HL-60 (cell line): ENCODE measurements at regions not wholly inside any gene's neighbourhood (a gene's known extent, or its start where the extent isn't known, plus 50 kb on each side); places are given as distances from the start of the nearest gene placed in this dataset.

ENCODE experiments used
- DNase-seq, 2 experiments: peaks; one replicate each; pipeline ENCODE4 v3.0.0-alpha.2; 2010 to 2020; ENCODE audit warnings: low read depth in 1 of 2, low spot score in 1 of 2
- H3K27ac ChIP-seq: fragments of 250-450 bp; sonication (Bioruptor Pico); replicated peaks from 2 replicates; pipeline ENCODE4 v1.5.1; 2020; ENCODE audit warnings: mild to moderate bottlenecking, moderate library complexity
- H3K27me3 ChIP-seq: fragments of 250-450 bp; sonication (Bioruptor Pico); 2 replicates; pipeline ENCODE4 v1.5.1; 2021; ENCODE audit warnings: mild to moderate bottlenecking, moderate library complexity; ENCODE audit not compliant: insufficient read depth, poor library complexity, severe bottlenecking
- H3K4me3 ChIP-seq: replicated peaks from 2 replicates; pipeline ENCODE4 v1.5.1; 2011; ENCODE audit warnings: mild to moderate bottlenecking, control low read depth, low read length; ENCODE audit not compliant: insufficient read depth
- GABPA ChIP-seq: IDR thresholded peaks from 2 replicates; pipeline ENCODE4 v1.6.1; 2012; ENCODE audit warnings: low read depth
- POLR2AphosphoS5 ChIP-seq: IDR thresholded peaks from 2 replicates; pipeline ENCODE4 v1.6.1; 2012; ENCODE audit warnings: low read depth
- SPI1 ChIP-seq: IDR thresholded peaks from 2 replicates; pipeline ENCODE4 v1.6.1; 2012; ENCODE audit warnings: low read depth, mild to moderate bottlenecking, borderline replicate concordance
- TF ChIP-seq, protein P1 (sequence below): IDR thresholded peaks from one replicate; pipeline ENCODE4 v1.5.1; 2011; ENCODE audit warnings: low read length, control low read depth, inconsistent platforms; ENCODE audit not compliant: insufficient read depth
- TF ChIP-seq, protein P2 (sequence below): IDR thresholded peaks from 2 replicates; pipeline ENCODE4 v1.6.1; 2012; ENCODE audit warnings: low read depth; ENCODE audit not compliant: insufficient replicate concordance

GRCh38 chr9:28293369-28294090, 720.2 kb upstream of the C9orf72 start:
- no peak for DNase-seq
- Histone ChIP-seq H3K27me3 (no peaks in the 10 kb centered on the region), H3K4me3 (no peak overlapping the region), H3K27ac (no peak overlapping the region)
- TF ChIP-seq GABPA (no peak), POLR2AphosphoS5 (no peak), SPI1 (no peak)
- TF ChIP-seq, protein P1, sequence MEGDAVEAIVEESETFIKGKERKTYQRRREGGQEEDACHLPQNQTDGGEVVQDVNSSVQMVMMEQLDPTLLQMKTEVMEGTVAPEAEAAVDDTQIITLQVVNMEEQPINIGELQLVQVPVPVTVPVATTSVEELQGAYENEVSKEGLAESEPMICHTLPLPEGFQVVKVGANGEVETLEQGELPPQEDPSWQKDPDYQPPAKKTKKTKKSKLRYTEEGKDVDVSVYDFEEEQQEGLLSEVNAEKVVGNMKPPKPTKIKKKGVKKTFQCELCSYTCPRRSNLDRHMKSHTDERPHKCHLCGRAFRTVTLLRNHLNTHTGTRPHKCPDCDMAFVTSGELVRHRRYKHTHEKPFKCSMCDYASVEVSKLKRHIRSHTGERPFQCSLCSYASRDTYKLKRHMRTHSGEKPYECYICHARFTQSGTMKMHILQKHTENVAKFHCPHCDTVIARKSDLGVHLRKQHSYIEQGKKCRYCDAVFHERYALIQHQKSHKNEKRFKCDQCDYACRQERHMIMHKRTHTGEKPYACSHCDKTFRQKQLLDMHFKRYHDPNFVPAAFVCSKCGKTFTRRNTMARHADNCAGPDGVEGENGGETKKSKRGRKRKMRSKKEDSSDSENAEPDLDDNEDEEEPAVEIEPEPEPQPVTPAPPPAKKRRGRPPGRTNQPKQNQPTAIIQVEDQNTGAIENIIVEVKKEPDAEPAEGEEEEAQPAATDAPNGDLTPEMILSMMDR: no peak
- TF ChIP-seq, protein P2, sequence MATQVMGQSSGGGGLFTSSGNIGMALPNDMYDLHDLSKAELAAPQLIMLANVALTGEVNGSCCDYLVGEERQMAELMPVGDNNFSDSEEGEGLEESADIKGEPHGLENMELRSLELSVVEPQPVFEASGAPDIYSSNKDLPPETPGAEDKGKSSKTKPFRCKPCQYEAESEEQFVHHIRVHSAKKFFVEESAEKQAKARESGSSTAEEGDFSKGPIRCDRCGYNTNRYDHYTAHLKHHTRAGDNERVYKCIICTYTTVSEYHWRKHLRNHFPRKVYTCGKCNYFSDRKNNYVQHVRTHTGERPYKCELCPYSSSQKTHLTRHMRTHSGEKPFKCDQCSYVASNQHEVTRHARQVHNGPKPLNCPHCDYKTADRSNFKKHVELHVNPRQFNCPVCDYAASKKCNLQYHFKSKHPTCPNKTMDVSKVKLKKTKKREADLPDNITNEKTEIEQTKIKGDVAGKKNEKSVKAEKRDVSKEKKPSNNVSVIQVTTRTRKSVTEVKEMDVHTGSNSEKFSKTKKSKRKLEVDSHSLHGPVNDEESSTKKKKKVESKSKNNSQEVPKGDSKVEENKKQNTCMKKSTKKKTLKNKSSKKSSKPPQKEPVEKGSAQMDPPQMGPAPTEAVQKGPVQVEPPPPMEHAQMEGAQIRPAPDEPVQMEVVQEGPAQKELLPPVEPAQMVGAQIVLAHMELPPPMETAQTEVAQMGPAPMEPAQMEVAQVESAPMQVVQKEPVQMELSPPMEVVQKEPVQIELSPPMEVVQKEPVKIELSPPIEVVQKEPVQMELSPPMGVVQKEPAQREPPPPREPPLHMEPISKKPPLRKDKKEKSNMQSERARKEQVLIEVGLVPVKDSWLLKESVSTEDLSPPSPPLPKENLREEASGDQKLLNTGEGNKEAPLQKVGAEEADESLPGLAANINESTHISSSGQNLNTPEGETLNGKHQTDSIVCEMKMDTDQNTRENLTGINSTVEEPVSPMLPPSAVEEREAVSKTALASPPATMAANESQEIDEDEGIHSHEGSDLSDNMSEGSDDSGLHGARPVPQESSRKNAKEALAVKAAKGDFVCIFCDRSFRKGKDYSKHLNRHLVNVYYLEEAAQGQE: no peak

- H3K27me3 ChIP-seq: no peaks in the 10 kb centered on the region
- no peak overlapping the region for H3K4me3 ChIP-seq
- DNase-seq: no peak
- TF ChIP-seq SPI1: no peak
- no peak for TF ChIP-seq GABPA
- no peak for TF ChIP-seq POLR2AphosphoS5
- TF ChIP-seq, protein P1: no peak
- H3K27ac ChIP-seq: no peak overlapping the region
These were observed 728.0 kb upstream of the C9orf72 start for GRCh38 chr9:28301281-28301680.

DNA sequence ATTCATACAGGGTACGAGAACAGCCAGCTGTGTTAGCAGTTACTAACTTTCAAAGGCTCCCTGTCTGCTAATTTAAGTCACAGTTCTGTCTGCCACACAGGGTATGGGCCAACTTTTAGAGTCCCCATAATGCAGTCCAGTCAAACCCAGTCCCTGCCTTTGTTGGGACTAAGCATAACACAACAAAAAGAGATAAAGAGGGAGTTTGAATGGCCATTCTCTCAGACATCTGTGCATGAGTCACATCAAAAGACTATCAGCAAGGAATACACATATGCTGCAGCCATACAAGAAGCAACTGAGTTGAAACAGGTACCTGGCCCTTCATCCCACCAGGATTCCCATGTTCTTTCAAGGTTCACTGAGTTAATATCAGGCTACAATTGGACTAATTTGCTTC, 744.5 kb upstream of the C9orf72 start:
- no peaks in the 10 kb centered on the region for H3K27me3 ChIP-seq
- no peak overlapping the region for H3K27ac ChIP-seq
- no peak overlapping the region for H3K4me3 ChIP-seq
- TF ChIP-seq GABPA: no peak
- TF ChIP-seq, protein P1: no peak
- TF ChIP-seq SPI1: no peak
- TF ChIP-seq, protein P2: no peak
- TF ChIP-seq POLR2AphosphoS5: no peak
- DNase-seq: no peak

- TF ChIP-seq POLR2AphosphoS5 (no peak), SPI1 (no peak), GABPA (no peak)
- TF ChIP-seq, protein P2: no peak
- TF ChIP-seq, protein P1: no peak
- H3K27ac ChIP-seq: no peak overlapping the region
- DNase-seq: no peak
- no peaks in the 10 kb centered on the region for H3K27me3 ChIP-seq
- no peak overlapping the region for H3K4me3 ChIP-seq
These were observed 745.2 kb upstream of the C9orf72 start for GRCh38 chr9:28318515-28318914.
